ENCODE measurements at regions not wholly inside any gene's neighbourhood (a gene's known extent, or its start where the extent isn't known, plus 50 kb on each side); places are given as distances from the start of the nearest gene placed in this dataset.
"Not testable (repeated sequence)": the region's sequence is repeated elsewhere in the genome, so short reads cannot be mapped to it uniquely, and the experiment has no call there.

DNA sequence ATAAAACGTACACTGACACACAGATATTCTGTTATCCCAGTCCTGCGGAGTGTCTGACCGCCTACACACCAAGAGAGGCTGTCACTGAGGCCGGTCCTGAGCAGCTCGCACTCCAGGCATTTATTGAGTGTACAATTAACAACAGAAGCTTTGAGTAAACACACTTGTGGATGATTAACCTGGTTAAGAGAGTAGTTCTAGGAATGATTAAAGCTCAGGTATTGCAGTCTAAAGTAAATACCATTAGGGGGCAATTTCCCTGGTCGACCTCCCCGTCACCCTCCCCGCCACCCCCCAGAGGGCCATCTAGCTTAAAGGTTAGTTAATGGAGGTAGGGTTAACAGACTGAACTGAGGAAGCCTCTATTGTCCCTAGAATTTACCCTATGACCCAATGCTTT, 1278.5 kb downstream of the NSUN3 start:
- FAIRE-seq = no peak
- DNase-seq (ENCODE audit: low spot score) = no peak

DNA sequence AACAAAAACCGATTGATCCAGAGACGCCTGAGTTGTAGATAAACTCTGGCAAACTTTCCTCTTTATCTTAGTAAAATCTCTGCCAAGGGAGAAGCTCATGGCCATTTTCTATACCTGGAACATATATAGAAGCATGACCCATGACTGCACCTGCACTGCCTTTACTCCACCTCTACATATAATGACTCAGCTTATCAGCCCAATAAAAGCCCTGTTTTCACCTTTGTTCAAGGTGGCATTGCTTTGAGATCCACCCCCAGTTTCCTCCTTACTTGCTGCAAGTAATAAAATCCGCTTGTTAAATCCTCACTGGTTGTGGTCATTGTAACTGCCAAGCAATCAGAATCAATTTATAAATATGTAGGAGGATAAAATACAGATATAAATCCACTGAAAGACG, 1280.4 kb downstream of the NSUN3 start:
- no peak for DNase-seq (ENCODE audit: low spot score)

DNA sequence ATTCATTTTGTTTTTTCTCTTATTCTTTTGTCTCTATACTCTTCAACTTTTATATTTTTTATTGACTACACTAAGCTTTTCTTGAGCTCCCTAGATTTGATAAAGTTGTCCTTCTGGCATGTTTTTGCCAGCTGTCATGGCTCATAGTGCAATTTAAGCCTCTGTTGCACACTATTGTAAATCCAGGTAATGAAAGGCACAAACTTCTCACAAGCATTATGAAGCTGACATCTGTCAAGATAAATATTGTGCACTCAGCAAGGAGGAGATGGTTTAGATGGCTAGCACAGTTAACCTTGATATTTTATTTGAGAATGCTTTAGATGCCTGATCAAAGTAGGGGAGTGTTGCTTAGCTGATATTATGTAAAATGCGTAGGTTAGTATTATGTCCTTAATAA, 1280.9 kb downstream of the NSUN3 start:
- DNase-seq (ENCODE audit: low spot score) (no peak), FAIRE-seq (no peak)

More for the DNA sequence above, 1280.4 kb downstream of the NSUN3 start:
- no peak for FAIRE-seq

DNA sequence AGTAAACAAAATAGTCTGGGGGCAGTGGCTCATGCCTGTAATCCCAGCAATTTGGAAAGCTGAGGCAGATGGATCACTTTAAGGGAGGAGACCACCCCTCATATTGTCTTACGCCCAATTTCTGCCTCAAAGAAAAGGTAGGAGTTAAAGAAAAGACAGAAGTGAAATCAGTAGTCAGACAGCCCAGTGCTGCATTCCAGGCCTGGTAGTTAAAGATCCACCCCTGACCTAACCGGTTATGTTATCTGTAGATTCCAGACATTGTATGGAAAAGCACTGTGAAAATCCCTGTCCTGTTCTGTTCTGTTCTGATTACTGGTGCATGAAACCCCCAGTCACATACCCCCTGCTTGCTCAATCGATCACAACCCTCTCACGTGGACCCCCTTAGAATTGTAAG, 1285.1 kb downstream of the NSUN3 start:
- not testable (repeated sequence) for FAIRE-seq; DNase-seq (ENCODE audit: low spot score)

DNA sequence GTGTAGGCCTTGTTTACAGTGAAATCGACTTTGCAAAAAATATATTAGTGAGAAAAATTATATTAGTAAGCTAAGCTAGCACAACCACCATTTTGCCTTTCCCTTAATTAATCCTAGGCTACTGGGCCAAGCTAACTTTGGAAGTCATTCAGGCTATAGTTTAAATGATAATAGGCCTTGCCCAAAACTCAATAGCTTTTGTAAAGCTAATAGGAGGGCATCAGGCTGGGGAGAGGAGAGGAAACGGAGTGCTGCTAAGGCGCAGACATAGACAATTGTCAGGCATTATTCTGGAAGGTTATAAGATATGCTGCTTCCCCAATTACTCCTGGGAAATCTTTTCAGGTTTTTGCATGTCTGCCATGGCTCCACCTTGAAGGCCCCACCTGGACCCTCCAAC, 1286.0 kb downstream of the NSUN3 start:
- FAIRE-seq = no peak
- no peak for DNase-seq (ENCODE audit: low spot score)

DNA sequence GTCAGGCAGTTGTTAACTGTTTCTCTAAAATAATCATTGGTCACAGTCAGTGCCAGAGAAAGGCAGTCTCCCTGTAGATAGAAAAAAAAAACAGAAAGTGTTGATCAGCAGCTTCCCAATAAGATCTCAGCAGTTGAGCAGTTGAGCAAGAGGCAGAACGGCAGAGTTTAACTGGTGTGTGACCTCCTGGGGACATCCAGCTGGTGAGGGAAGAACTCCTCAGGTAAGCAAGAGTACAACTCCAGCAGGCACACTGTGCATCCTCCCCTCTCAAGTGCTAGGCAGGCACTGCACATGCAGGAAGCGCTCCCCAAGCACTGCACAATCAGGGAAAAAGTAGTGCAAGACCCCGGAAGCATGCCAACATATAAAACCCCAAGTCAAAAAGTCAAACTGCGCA, 1287.2 kb downstream of the NSUN3 start:
- DNase-seq (ENCODE audit: low spot score) (no peak), FAIRE-seq (no peak)

DNA sequence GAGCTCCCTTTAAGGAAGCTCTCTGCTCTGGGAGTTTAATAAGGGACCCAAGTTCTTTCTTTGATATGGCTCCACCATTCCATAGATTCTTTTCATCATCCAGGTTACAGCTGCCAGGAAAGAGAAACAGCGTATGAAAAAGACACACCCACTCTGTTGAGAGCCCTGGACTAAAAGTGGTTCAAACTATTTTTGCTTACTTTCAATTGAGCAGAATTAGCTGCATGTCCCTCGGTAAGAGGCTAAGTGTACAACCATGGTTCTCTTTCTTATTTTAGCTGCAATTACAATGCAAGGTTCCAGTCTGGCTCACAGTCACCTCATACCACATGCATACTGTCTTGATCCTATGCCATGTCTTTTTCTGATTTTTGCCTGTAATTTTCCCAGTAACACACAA, 1288.3 kb downstream of the NSUN3 start:
- DNase-seq (ENCODE audit: low spot score) (no peak), FAIRE-seq (no peak)

DNA sequence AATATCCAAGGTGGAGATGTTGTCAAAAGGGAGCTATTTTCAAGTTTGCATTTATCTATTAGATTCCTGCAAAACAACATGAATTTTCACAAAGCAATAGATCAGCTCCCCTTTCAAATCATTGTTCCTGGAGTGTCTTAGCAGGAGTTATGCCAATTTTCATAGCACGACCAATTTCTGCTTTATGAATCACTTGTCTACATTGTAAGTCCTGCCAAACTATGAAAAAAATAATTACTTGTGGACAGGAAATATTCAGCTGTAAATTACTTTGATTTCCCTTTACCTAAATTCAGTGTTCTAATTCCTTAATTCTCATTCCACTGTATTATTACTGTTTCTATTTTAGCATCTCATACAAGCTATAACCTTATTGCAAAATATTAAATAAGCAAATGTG, 1289.6 kb downstream of the NSUN3 start:
- no peak for FAIRE-seq
- DNase-seq (ENCODE audit: low spot score) = no peak

DNA sequence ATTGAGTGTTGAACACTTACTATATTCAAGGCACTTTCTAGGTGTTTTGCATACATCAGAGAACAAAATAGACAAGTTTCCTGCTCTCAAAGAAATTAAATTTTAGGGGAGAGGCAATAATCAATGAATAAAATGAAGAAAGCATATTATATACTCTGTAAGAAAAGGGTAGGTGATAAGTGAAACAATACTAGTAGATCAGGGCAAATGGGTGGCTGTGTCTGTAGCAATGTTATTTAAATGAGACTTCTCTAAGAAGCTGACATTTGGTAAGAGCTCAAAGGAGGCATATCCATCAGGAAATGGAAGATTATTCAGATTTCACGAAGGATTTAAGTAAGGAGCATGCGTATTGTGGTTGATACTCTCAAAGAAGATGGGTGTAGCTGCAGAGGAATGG, 1291.6 kb downstream of the NSUN3 start:
- FAIRE-seq = no peak
- DNase-seq (ENCODE audit: low spot score) = no peak

DNA sequence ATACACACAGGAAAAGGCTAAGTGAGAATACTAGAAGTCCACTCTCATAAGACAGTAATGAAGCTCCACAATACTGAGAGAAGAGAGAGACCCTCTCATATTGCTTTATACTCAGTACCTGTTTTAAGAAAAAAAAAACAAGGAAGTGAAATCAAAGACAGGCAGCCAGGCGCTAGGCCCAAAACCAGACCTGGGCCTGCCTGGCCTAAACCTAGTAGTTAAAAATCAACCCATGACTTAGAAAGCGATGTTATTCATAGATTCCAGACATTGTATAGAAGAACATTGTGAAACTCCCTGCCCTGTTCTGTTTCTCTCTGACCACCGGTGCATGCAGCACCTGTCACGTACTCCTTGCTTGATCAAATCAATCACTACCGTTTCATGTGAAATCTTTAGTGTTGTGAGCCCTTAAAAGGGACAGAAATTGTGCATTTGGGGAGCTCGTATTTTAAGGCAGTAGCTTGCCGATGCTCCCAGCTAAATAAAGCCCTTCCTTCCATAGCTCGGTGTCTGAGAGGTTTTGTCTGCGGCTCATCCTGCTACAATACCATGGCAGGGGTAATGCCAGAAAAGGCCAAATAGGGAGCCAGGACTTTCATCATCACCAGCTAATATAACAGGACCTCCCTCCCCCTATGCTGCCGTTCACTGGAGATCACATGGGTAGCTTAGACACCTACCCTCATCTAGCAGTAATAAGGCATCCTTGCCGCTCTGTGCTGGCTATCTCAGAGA, 1294.1 kb downstream of the NSUN3 start:
- DNase-seq (ENCODE audit: low spot score) = peak; percentile 74
- peak; percentile 95 for FAIRE-seq

DNA sequence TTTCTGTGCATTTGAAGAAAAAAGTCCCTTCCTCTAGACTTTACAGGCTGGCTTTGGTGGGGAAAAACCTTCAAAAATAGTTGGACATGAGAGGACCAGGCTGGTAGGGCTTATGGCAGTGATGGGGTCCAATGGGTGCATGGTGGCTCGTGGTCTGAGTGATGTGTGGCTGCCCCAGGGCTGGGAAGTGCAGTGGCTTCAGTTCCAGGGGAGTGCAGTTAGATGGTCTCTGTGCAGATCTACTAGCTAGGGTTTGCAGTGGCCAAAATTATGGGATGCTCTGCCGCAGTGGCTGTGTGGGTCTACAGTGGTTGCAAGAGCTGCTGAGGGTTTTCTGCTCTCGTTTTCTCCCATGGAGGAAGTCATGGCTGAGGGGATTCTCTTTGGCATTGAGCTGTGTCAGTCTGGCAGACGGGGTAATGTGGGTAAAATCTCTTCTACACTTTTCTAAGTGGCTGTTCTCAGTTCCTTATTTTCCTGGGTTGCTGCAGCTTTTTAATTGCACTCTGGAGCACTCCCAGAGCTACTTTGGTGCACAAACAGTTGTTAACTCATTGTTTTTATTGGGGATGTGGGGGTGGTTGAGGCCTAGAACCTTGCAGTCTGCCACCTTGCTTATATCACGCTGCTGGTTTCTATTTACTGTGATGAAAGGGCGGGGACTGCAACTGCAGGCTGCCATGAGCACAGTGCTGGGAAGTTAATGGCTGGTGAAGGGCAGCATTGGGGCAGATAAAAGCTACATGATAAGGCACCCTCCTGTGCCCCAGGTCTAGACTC, 1324.6 kb downstream of the NSUN3 start:
- no peak for FAIRE-seq

DNA sequence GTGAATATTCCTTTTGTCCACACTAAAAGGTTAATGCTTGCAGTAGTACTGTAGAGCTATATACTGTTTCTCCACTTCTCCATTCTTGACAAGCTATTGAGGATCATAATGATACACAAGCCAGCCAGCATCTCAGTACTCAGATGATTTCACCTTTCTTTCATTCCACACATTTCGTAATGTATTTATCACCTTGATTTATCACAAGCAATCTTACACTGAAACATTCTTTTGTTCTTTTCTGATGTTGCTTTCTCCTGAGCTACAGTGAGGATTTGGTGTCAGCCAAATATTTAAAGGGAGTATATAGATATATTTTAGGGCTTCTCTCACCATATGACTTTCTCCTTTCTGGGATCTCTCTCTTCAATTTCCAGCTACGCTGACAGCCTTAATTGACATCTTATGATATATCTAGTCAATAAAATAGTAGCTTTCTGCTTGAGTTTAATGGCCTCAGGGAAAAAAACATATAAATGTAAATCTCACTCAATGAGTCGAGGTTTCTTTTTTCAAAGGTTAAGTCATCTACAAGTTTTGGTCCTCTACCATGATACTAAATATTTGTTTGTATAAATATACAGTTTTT, 1327.0 kb downstream of the NSUN3 start:
- no peak for DNase-seq (ENCODE audit: low spot score)
- no peak for FAIRE-seq

More for the DNA sequence above, 1324.6 kb downstream of the NSUN3 start:
- DNase-seq (ENCODE audit: low spot score) = no peak

DNA sequence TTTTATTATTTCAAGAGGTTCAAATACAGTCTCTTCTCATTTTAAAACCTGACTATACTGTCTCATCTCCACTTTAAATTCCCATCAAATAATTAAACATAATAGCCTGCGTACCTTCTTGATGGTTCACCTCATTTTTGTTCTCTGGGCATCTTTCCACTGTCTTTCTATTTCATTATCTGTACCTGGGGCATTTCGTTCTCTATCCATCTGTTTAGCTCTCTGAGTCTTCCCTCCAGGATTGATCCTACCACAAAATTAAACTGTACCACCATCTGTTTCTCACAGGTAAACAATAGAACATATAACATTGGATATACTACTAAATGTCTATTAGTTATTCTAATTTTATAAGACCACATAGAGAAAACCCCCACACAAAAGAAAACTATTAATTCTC, 1331.4 kb downstream of the NSUN3 start:
- no peak for FAIRE-seq
- DNase-seq (ENCODE audit: low spot score) = no peak

DNA sequence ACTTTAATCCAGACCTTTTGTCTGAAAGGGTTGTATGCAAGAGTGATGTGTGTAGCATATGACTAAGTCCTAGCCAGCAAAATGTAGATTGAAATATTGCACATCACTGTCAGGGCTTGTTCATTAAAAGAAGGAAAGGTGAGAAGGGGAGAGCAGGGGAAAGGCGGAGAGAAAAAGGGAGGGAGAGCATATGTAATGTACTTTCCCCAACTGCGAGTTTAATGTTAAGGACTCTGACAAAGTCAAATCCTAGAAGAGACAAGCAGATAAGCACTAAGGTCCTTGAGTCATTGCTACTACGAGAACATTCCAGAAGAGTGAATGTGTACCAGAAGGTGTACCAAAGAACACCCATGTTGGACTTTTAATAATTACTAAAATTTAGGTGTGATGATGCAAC, 1336.7 kb downstream of the NSUN3 start:
- DNase-seq (ENCODE audit: low spot score) (no peak), FAIRE-seq (no peak)

DNA sequence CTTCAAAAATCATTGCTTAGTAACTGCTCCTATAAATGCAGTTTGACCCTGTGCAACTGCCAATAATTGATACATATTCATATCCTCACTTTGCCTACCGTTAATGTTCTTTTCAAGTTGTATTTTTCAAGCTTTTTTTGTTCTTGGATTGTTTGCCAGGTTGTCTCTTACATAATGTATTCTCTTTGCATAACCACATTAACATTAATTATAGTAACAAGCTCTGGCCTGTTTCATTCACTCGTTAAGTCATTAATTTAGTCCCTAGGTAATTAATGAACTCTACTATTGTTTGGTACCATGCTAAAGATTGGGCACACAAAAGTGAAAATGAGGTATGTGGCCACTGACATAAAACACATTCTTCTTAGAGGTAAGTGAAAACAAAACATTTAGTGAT, 1338.8 kb downstream of the NSUN3 start:
- FAIRE-seq (no peak), DNase-seq (ENCODE audit: low spot score) (no peak)

DNA sequence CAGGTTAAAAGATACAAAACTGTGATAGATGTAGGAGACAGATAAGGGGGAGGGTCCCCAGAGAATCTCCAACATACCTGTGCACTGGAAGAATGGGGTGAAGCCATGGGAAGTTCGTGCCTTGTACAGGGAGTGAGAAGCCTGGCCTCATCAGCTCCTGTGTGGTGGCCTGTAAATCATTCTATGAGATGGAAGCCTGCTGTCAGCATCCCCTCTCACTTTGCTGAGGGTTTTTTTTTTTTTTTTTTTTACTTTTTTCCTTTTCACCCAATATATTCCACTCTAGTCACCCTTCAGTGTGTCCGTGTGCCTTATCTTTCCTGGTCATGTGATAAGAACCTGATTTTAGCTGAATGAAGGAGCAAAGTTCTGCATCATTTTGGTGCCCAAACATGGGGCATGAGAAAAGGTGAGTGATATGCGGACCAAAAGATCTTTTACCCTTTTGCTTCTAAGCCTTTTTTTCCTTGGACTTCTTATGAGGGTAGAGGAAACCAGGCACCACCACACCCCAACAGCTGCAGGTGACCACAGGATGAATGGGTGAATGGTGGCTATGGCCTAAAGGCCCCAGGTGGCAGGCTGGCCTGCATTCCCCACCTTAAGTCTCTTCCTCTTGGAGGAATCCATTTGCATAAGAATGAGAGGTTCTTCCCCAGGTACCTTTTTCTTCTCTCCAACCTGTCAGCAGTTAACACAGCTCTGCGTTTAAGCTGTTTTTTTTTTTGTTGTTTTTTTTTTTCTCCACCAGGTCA, 1345.0 kb downstream of the NSUN3 start:
- FAIRE-seq = no peak
- no peak for DNase-seq (ENCODE audit: low spot score)

DNA sequence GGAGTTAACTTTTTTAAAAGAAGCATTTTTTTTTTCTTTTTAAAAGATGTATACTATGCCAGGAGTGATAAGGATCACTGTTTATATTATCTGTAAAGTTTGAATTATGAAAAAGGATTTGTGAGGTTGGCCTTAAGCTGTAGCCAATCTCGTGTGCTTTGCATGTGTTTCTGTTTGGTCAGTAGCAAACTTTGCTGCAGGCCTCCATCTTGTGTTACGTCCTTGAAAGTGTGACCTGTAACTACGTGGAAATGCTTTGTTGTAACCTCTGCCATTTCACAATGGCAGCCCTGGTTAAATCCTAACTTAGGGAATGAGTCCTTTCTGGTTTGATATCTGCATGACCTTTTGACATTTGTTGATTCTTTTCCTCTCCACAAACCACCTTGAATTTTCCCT, 1345.6 kb downstream of the NSUN3 start:
- no peak for DNase-seq (ENCODE audit: low spot score)
- FAIRE-seq = no peak

DNA sequence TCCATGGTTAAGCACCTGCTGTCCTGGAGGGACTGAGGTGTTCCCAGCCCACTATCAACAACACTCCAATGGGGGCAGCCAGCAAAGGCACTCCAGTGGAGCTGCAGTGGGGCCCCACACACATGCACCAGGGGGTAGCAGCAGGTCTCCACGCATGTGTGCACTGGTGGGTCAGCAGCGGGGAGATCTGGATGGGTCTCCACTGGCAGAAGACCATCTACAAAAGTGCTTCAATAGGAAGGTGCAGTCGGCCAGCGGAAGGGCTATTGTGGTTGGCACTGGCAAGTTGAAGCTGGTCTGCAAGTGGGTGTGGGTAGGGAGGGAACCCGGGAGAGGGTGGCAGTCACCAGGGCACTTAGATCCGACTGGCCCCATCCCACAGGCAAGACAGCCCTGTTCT, 1355.4 kb downstream of the NSUN3 start:
- FAIRE-seq (no peak), DNase-seq (ENCODE audit: low spot score) (no peak)

DNA sequence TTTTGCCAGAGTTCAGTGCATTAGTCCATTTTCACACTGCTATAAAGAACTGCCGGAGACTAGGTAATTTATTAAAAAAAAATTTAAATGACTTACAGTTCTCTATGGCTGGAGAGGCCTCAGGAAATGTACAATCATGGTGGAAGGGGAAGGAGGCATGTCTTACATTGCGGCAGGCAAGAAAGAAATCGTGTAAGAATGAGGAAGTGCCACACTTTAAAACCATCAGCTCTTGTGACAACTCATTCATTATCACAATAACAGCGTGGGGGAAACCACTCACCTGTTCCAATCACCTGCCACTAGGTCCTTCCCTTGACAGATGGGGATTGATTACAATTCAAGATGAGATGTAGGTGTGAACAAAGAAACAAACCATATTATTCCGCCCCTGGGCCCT, 1361.4 kb downstream of the NSUN3 start:
- no peak for FAIRE-seq
- no peak for DNase-seq (ENCODE audit: low spot score)

DNA sequence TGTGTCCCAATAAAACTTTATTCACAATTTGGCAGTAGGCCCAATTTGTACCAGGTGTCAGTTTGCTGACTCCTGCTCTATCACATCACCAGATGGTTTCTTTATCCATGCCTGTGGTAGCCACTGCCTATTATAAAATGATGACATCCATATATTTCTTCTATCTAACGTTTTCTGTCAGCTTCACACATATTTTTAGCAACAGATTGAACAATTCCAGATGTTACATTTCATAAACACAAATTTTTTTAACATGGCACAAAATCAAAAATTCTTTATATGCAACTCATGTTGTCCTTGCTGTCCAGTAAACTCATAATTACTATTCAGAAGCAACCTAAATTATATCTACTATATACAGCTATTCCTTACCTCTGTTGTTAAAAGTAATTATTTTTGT, 1371.6 kb downstream of the NSUN3 start:
- FAIRE-seq (no peak), DNase-seq (ENCODE audit: low spot score) (no peak)

DNA sequence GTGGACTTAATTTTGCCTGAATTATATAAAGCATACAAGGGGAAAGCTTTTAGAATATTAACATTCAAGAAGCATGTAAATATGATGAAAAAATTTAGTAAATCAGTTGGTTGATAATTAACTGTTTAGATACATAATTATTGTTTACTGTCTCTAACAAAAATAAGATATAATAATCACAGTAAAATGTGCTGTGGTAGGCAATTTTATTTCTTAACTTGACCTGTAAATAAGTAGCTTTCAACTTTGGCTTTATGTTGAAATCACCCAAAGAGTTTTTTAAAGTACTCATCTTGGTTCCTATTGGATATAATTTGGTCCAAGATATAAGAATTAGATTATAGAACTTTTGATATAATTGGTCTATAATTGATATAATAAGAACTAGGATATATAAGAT, 1374.5 kb downstream of the NSUN3 start:
- FAIRE-seq = peak; percentile 23
- no peak for DNase-seq (ENCODE audit: low spot score)

DNA sequence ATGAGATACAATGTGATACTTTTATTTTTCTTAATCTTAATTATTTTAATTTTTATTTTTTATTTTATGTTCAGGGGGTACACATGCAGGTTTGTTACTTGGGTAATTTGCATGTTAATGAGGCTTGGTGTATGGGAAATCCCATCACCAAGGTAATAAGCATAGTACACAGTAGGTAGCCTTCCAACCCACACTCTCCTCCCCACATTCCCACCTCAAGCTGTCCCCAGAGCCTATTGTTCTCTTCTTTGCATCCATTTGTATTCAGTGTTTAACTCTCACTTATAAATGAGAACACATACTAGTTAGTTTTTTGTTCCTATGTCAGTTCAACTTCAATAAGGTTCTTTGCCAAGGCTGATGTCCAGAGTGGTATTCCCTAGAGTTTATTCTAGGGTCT, 1375.4 kb downstream of the NSUN3 start:
- FAIRE-seq (no peak), DNase-seq (ENCODE audit: low spot score) (no peak)
